HT1080 (cell line): ENCODE measurements at regions not wholly inside any gene's neighbourhood (a gene's known extent, or its start where the extent isn't known, plus 50 kb on each side); places are given as distances from the start of the nearest gene placed in this dataset.

Source experiments
- DNase-seq: peaks from one replicate; pipeline ENCODE4 v3.0.0-alpha.2; 2015; ENCODE audit warnings: low read depth

DNA sequence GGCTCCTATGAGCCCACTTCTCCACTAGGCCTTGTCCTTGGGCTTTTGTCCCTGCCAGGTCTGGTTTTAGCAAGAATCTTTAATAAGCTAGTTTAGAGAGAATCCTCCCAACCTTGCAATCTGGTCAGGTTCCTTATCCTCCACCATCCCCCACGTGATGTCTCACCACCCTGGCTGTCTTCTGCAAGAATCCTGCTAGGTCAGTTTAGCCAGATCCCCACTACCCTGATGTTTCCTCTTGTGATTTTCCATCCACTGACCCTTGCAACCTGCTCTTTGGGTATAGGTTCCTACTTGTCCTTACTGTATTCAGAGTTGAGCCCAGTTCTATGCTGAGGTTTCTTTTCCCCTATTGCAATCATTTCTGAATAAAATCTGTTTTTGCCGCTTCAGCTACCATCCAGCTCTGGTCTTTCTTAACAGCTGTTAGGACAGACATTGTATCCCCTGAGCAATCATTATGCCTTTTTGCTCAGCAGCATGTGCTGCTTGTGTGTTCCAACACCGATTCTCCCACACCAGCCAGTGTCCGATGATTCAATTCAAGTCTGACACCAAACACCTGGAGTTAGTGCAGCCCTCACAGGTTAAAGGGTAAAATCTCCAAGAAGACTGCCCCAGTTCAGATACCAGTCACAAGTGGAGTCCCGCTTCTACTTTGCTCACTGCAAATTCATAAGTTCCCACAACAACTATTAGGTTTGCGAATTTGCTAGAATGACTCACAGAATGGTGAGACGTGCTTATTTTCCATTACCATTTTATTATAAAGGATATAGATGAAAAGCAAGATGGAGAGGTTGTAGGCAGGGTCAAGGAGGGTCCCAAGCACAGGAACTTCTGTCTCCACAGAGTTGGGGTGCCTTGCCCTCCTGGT, 62.2 kb upstream of the ADCY1 start:
- DNase-seq: no peak

DNA sequence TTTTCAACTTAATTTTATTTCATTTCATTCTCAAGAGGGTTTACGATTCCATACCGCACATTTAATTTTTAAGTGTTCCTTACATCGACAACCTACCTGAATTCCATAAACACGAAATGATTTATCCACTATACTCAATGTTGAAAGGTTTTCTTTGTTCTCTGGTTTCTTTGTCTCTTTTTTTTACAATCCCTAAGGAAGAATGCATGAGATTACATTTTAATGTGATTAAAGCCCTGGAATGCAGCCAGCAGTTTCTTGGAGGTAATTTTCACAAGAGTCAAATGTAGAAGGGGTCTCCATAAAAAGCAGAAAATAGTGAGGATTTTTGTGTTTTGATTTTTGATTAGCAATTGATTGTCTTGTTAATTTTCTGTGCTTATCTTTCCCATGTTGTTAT, 59.2 kb upstream of the ADCY1 start:
- no peak for DNase-seq

DNA sequence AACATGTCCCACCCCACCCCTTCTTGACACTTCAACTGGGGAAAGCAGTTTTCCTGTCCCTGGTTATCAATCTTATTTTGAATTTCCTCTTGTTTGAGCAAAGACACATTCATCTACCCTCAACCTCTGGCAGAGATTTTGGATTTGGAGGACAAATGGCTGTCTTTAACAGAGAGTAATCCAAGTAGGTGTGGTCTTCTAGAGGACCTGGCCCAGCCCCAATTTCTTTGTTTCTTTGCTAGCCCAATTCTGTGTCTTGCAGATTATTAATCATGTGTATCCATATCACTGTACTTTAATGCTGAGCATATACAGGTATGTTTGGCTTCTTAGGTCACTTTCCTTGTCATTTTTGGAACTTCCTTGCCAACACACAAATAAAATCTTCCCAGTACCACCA, 58.8 kb upstream of the ADCY1 start:
- no peak for DNase-seq
